LNCaP clone FGC (cell line): ENCODE measurements at regions not wholly inside any gene's neighbourhood (a gene's known extent, or its start where the extent isn't known, plus 50 kb on each side); places are given as distances from the start of the nearest gene placed in this dataset.

Experiments
- DNase-seq: peaks from one replicate; pipeline ENCODE4 v3.0.0-alpha.2; 2011; ENCODE audit warnings: low read depth
- H3K4me3 ChIP-seq: 2 replicates; pipeline ENCODE4 v1.5.1; 2011; ENCODE audit warnings: mild to moderate bottlenecking, low read depth, low read length, control low read depth
- CTCF ChIP-seq: IDR thresholded peaks from 2 replicates; pipeline ENCODE4 v1.5.1; 2012; ENCODE audit warnings: mild to moderate bottlenecking; ENCODE audit not compliant: control insufficient read depth, insufficient read depth; ENCODE audit errors: extremely low read depth

DNA sequence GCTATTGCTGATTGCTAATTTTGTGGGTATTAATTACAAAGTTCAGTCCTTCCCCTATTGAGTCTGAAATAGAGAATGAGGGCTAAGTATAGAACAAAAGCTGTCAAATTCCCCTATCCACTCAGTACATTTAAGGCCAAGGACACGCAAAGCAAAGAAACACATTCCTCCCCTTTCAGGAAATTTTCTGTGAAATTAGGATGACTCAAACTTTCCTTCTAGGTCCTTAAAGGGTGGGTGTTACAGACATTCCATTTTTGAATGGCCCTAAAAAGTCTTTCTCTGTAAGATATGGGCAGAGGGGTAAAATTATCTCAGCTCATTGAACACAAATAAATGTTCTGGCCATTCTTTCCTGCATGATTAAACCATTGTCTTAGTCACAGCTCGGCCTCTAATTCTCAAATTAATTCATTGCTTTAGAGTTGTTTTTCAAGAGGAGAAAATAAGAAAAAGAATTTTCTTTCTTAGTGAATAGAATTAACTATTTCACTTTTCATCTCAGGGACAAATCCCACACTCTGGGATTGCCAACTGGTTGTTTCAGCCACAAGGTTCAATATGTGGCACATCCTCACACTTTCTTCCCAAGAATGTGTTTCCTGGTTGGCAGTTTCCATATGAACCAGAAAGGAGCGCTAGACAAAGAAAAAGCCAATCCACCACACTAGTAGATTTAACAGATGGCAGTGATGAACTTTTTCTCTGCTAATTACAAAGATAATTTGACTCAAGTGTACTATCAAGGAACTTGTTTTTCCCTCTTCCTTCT is 424.1 kb downstream of the ZNF385D start:
- no peak for TF ChIP-seq CTCF
- DNase-seq: no peak
- H3K4me3 ChIP-seq: no peak overlapping the region

- no peak for DNase-seq
- H3K4me3 ChIP-seq: no peak overlapping the region
- no peak for TF ChIP-seq CTCF
Measured at GRCh38 chr3:21314688-21315087, 436.3 kb downstream of the ZNF385D start.

- DNase-seq: no peak
- no peak overlapping the region for H3K4me3 ChIP-seq
- no peak for TF ChIP-seq CTCF
Measured at GRCh38 chr3:21310891-21311290, 440.1 kb downstream of the ZNF385D start.

GRCh38 chr3:21310161-21310560 is 440.8 kb downstream of the ZNF385D start:
- H3K4me3 ChIP-seq: no peak overlapping the region
- DNase-seq: no peak
- TF ChIP-seq CTCF: no peak

DNA sequence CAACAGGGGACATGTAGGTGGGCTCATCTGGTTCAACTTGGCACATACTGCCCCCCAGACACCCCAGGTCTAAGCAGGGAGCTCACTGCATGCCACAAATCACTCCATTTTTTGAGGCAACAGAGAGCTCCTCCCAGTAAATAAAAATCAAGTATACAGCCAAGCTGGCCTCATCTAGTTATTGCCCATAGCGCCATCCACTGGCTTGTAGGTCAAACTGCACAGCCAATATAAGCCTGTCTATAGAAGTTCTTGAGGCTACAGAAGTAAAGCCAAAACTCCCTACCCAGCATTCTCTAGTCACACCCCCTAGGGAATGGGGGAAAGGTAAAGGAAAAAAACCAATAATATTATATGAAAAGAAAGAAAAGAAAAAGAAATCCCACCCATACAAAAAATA is 453.7 kb downstream of the ZNF385D start:
- no peak overlapping the region for H3K4me3 ChIP-seq
- TF ChIP-seq CTCF: no peak
- DNase-seq: no peak

- DNase-seq: no peak
- no peak for TF ChIP-seq CTCF
- H3K4me3 ChIP-seq: no peak overlapping the region
Measured at GRCh38 chr3:21294768-21295167, 456.2 kb downstream of the ZNF385D start.

GRCh38 chr3:21292971-21293370 is 458.0 kb downstream of the ZNF385D start:
- DNase-seq: no peak
- no peak for TF ChIP-seq CTCF

More at GRCh38 chr3:21292971-21293370, 458.0 kb downstream of the ZNF385D start:
- no peak overlapping the region for H3K4me3 ChIP-seq
